HS-5 (cell line): ENCODE measurements at regions not wholly inside any gene's neighbourhood (a gene's known extent, or its start where the extent isn't known, plus 50 kb on each side); places are given as distances from the start of the nearest gene placed in this dataset.

Experiments
- DNase-seq: peaks from one replicate; pipeline ENCODE4 v3.0.0-alpha.2; 2012; ENCODE audit warnings: low read depth

- no peak for DNase-seq
Measured at GRCh38 chrX:23540532-23540931, 126.8 kb upstream of the PRDX4 start.

- DNase-seq, result no peak
Measured at GRCh38 chrX:23548164-23548563, 119.1 kb upstream of the PRDX4 start.

GRCh38 chrX:23552303-23552702, 115.0 kb upstream of the PRDX4 start:
- DNase-seq, result no peak

GRCh38 chrX:23554304-23554703, 113.0 kb upstream of the PRDX4 start:
- peak; percentile 5 for DNase-seq

GRCh38 chrX:23557070-23557469, 110.2 kb upstream of the PRDX4 start:
- no peak for DNase-seq

- no peak for DNase-seq
Measured at GRCh38 chrX:23559975-23560374, 107.3 kb upstream of the PRDX4 start.

- DNase-seq, result no peak
Measured at GRCh38 chrX:23570674-23571343, 96.5 kb upstream of the PRDX4 start.

GRCh38 chrX:23575281-23575680, 92.0 kb upstream of the PRDX4 start:
- peak; percentile 10 for DNase-seq

- DNase-seq, result peak; percentile 30
Measured at GRCh38 chrX:23578079-23578478, 89.2 kb upstream of the PRDX4 start.

GRCh38 chrX:23589496-23589895, 77.8 kb upstream of the PRDX4 start:
- DNase-seq, result no peak

GRCh38 chrX:23592741-23593140, 74.6 kb upstream of the PRDX4 start:
- DNase-seq, result no peak

- DNase-seq, result no peak
Measured at GRCh38 chrX:23598575-23598974, 68.7 kb upstream of the PRDX4 start.

GRCh38 chrX:23603501-23603900, 63.8 kb upstream of the PRDX4 start:
- DNase-seq, result no peak

- peak; percentile 32 for DNase-seq
Measured at GRCh38 chrX:23610495-23610894, 56.8 kb upstream of the PRDX4 start.

- no peak for DNase-seq
Measured at GRCh38 chrX:23612846-23613245, 54.4 kb upstream of the PRDX4 start.

GRCh38 chrX:23616361-23616760, 50.9 kb upstream of the PRDX4 start:
- no peak for DNase-seq
